ENCODE measurements at regions not wholly inside any gene's neighbourhood (a gene's known extent, or its start where the extent isn't known, plus 50 kb on each side); places are given as distances from the start of the nearest gene placed in this dataset.

- DNase-seq, result no peak
- no peak overlapping the region for H2AFZ ChIP-seq (ENCODE audit: low read depth, low read length)
- no peaks in the 10 kb centered on the region for H3K79me2 ChIP-seq (ENCODE audit: insufficient read depth, low read length)
- no peak overlapping the region for H3K4me3 ChIP-seq (ENCODE audit: low read depth in 1 of 2, low read length in 2 of 2)
- H3K27ac ChIP-seq (ENCODE audit: low read length), result no peak overlapping the region
- no peak overlapping the region for H3K9ac ChIP-seq (ENCODE audit: low read depth, low read length)
- peaks cover 15% of the 10 kb centered on the region for H3K27me3 ChIP-seq (ENCODE audit: insufficient read depth, low read length, poor library complexity)
- H4K20me1 ChIP-seq (ENCODE audit: insufficient read depth, low read length), result no peaks in the 10 kb centered on the region
- no peaks in the 10 kb centered on the region for H3K36me3 ChIP-seq (ENCODE audit: insufficient read depth, low read length)
- no peak for TF ChIP-seq EZH2 (IDR thresholded peaks at IDR 0.05; ENCODE audit: borderline replicate concordance, low read depth, low read length, severe bottlenecking)
- TF ChIP-seq, protein P1, sequence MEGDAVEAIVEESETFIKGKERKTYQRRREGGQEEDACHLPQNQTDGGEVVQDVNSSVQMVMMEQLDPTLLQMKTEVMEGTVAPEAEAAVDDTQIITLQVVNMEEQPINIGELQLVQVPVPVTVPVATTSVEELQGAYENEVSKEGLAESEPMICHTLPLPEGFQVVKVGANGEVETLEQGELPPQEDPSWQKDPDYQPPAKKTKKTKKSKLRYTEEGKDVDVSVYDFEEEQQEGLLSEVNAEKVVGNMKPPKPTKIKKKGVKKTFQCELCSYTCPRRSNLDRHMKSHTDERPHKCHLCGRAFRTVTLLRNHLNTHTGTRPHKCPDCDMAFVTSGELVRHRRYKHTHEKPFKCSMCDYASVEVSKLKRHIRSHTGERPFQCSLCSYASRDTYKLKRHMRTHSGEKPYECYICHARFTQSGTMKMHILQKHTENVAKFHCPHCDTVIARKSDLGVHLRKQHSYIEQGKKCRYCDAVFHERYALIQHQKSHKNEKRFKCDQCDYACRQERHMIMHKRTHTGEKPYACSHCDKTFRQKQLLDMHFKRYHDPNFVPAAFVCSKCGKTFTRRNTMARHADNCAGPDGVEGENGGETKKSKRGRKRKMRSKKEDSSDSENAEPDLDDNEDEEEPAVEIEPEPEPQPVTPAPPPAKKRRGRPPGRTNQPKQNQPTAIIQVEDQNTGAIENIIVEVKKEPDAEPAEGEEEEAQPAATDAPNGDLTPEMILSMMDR (IDR thresholded peaks at IDR 0.05; ENCODE audit: borderline replicate concordance, extremely low read depth, low read length, poor library complexity, severe bottlenecking), result no peak
- no peaks in the 10 kb centered on the region for H3K4me1 ChIP-seq (ENCODE audit: insufficient read depth, low read length)
- H3K4me2 ChIP-seq (ENCODE audit: insufficient read depth, low read length), result peak overlapping the region; percentile 46; the same call in 1 of the 2 replicates
- no peaks in the 10 kb centered on the region for H3K9me3 ChIP-seq (ENCODE audit: insufficient read depth, low read length, severe bottlenecking)
- no peak for ATAC-seq (ENCODE audit: insufficient read depth, low read depth)
Measured at GRCh38 chrX:125204681-125205132, 115.0 kb upstream of the TEX13C start.

DNA sequence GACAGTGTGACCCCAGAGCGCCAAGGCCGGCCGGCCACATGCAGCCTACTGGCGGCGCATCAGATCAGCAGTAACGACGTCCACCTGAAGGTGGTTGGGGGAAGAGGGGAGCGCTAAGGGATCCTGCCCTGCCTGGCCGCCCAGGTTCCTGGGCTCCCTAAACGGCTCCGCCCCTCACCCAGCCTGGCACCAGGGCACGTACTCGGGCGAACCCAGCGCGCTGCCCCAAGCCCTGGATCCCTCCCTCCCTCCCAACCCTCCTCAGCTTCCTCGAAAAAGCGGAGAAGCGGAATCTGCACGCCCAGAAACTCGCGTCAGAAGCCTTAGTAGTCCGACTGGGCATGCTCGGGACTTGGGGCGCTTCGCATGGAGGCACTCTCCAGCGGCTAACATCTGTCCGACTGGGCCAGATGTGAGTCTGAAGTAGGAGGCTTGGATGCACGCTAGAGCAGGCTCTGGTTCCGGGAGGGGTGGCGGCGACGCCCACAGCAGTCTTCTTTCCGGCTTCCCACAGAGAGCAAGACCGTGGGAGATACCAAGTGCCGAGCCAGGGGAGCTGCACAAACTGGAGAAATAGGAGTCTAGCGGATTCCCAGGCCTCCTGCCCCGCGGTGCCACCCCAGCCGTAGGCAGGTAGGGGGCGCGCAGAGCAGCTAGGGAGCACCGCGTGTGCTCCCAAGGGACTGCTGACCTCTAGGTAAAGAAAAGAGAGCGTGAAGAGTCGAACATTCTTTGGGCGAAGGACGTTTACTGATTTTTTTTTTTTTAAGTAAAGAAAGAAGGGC lies 114.3 kb upstream of the TEX13C start:
- Histone ChIP-seq H3K9ac (ENCODE audit: low read depth, low read length) (no peak overlapping the region), H3K9me3 (ENCODE audit: insufficient read depth, low read length, severe bottlenecking) (no peaks in the 10 kb centered on the region), H3K4me3 (ENCODE audit: low read depth in 1 of 2, low read length in 2 of 2) (no peak overlapping the region), H3K4me2 (ENCODE audit: insufficient read depth, low read length) (peak overlapping the region; percentile 46; the same call in 1 of the 2 replicates), H2AFZ (ENCODE audit: low read depth, low read length) (no peak overlapping the region), H3K79me2 (ENCODE audit: insufficient read depth, low read length) (no peaks in the 10 kb centered on the region), H3K36me3 (ENCODE audit: insufficient read depth, low read length) (no peaks in the 10 kb centered on the region), H4K20me1 (ENCODE audit: insufficient read depth, low read length) (no peaks in the 10 kb centered on the region), H3K27me3 (ENCODE audit: insufficient read depth, low read length, poor library complexity) (peaks cover 15% of the 10 kb centered on the region), H3K4me1 (ENCODE audit: insufficient read depth, low read length) (no peaks in the 10 kb centered on the region), H3K27ac (ENCODE audit: low read length) (no peak overlapping the region)
- no peak for TF ChIP-seq EZH2 (IDR thresholded peaks at IDR 0.05; ENCODE audit: borderline replicate concordance, low read depth, low read length, severe bottlenecking)
- TF ChIP-seq, protein P1 (IDR thresholded peaks at IDR 0.05; ENCODE audit: borderline replicate concordance, extremely low read depth, low read length, poor library complexity, severe bottlenecking), result no peak
- DNase-seq, result no peak
- no peak; the same call in 2 of the 3 replicates for ATAC-seq (ENCODE audit: insufficient read depth, low read depth)

- ATAC-seq (ENCODE audit: insufficient read depth, low read depth), result no peak
- H2AFZ ChIP-seq (ENCODE audit: low read depth, low read length), result no peak overlapping the region
Measured at GRCh38 chrX:125205918-125206665, 113.6 kb upstream of the TEX13C start.

More at GRCh38 chrX:125205918-125206665, 113.6 kb upstream of the TEX13C start:
- no peak overlapping the region for H3K9ac ChIP-seq (ENCODE audit: low read depth, low read length)
- H3K9me3 ChIP-seq (ENCODE audit: insufficient read depth, low read length, severe bottlenecking), result no peaks in the 10 kb centered on the region
- H3K4me2 ChIP-seq (ENCODE audit: insufficient read depth, low read length), result no peak overlapping the region
- no peaks in the 10 kb centered on the region for H3K36me3 ChIP-seq (ENCODE audit: insufficient read depth, low read length)
- no peak for DNase-seq
- H3K4me1 ChIP-seq (ENCODE audit: insufficient read depth, low read length), result no peaks in the 10 kb centered on the region
- peaks cover 15% of the 10 kb centered on the region for H3K27me3 ChIP-seq (ENCODE audit: insufficient read depth, low read length, poor library complexity)
- no peak overlapping the region for H3K4me3 ChIP-seq (ENCODE audit: low read depth in 1 of 2, low read length in 2 of 2)
- H3K27ac ChIP-seq (ENCODE audit: low read length), result no peak overlapping the region
- no peaks in the 10 kb centered on the region for H3K79me2 ChIP-seq (ENCODE audit: insufficient read depth, low read length)
- no peaks in the 10 kb centered on the region for H4K20me1 ChIP-seq (ENCODE audit: insufficient read depth, low read length)
- TF ChIP-seq, protein P1 (IDR thresholded peaks at IDR 0.05; ENCODE audit: borderline replicate concordance, extremely low read depth, low read length, poor library complexity, severe bottlenecking), result no peak
- no peak for TF ChIP-seq EZH2 (IDR thresholded peaks at IDR 0.05; ENCODE audit: borderline replicate concordance, low read depth, low read length, severe bottlenecking)

Data from DND-41 (cell line).